GM18861 (cell line): ENCODE measurements at regions not wholly inside any gene's neighbourhood (a gene's known extent, or its start where the extent isn't known, plus 50 kb on each side); places are given as distances from the start of the nearest gene placed in this dataset.

Experiments
- ATAC-seq: cut with Tn5 transposase; IDR thresholded peaks from one replicate; pipeline ENCODE4 v1.9.1; 2021; ENCODE audit not compliant: unreplicated experiment

GRCh38 chr15:95267481-95267880 lies 1036.1 kb downstream of the MCTP2 start:
- no peak for ATAC-seq

- no peak for ATAC-seq
Observed at GRCh38 chr15:95269242-95270183, 1038.2 kb downstream of the MCTP2 start.

GRCh38 chr15:95274101-95274500 lies 1042.7 kb downstream of the MCTP2 start:
- ATAC-seq, result no peak

- ATAC-seq, result no peak
Observed at GRCh38 chr15:95277266-95277665, 1045.9 kb downstream of the MCTP2 start.

GRCh38 chr15:95278532-95279245 lies 1047.3 kb downstream of the MCTP2 start:
- ATAC-seq, result no peak

- ATAC-seq, result no peak
Observed at GRCh38 chr15:95279277-95280019, 1048.1 kb downstream of the MCTP2 start.

GRCh38 chr15:95280711-95281110 lies 1049.3 kb downstream of the MCTP2 start:
- no peak for ATAC-seq

GRCh38 chr15:95281470-95281869 lies 1049.0 kb upstream of the NR2F2 start:
- ATAC-seq, result no peak

GRCh38 chr15:95284492-95284891 lies 1046.0 kb upstream of the NR2F2 start:
- ATAC-seq, result no peak

- ATAC-seq, result no peak
Observed at GRCh38 chr15:95284933-95285421, 1045.5 kb upstream of the NR2F2 start.

GRCh38 chr15:95286352-95286880 lies 1044.1 kb upstream of the NR2F2 start:
- ATAC-seq, result no peak

GRCh38 chr15:95287720-95288103 lies 1042.8 kb upstream of the NR2F2 start:
- no peak for ATAC-seq

GRCh38 chr15:95288626-95289025 lies 1041.9 kb upstream of the NR2F2 start:
- no peak for ATAC-seq

GRCh38 chr15:95290176-95290974 lies 1040.1 kb upstream of the NR2F2 start:
- ATAC-seq, result no peak

- ATAC-seq, result no peak
Observed at GRCh38 chr15:95291898-95292472, 1038.5 kb upstream of the NR2F2 start.

- ATAC-seq, result no peak
Observed at GRCh38 chr15:95292785-95293450, 1037.6 kb upstream of the NR2F2 start.

- no peak for ATAC-seq
Observed at GRCh38 chr15:95293456-95294031, 1037.0 kb upstream of the NR2F2 start.

GRCh38 chr15:95295363-95295762 lies 1035.1 kb upstream of the NR2F2 start:
- no peak for ATAC-seq
